Dedifferentiated amniotic fluid mesenchymal stem cell (primary cell): ENCODE measurements at regions not wholly inside any gene's neighbourhood (a gene's known extent, or its start where the extent isn't known, plus 50 kb on each side); places are given as distances from the start of the nearest gene placed in this dataset.
A peak's percentile ranks its signal among the peaks of the same experiment; 100 is the strongest.
"Not testable (repeated sequence)": the region's sequence is repeated elsewhere in the genome, so short reads cannot be mapped to it uniquely, and the experiment has no call there.

Experiments used
- DNase-seq: peaks from one replicate; pipeline ENCODE4 v3.0.0-alpha.2; 2016; ENCODE audit errors: extremely low spot score

DNA sequence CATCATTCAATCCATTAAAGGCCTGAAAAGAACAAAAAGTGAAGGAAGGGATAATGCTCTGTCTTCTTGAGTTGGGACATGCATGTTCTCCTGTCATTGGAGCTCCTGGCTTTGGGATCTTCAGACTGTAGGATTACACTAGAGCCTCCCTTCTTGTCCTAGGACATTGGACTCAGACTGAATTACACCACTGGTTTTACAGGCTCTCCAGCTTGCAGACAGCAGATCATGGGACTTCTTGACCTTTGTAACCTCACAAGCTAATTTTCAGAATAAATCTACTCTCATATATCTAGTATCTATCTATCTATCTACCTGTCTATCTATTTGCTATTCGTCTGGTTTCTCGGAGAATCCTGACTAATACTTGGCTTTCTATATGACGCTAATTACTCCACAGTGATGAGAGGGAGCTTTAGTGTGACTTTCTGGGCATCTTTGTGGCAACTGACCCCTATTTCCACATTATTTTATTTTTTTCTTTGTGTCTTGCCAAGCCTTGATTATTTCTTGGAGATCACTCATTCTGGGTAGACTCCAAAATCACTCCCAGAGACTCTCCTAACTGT is 151.9 kb upstream of the ZNF184 start:
- no peak for DNase-seq

GRCh38 chr6:27623103-27623502 is 150.2 kb upstream of the ZNF184 start:
- no peak for DNase-seq

DNA sequence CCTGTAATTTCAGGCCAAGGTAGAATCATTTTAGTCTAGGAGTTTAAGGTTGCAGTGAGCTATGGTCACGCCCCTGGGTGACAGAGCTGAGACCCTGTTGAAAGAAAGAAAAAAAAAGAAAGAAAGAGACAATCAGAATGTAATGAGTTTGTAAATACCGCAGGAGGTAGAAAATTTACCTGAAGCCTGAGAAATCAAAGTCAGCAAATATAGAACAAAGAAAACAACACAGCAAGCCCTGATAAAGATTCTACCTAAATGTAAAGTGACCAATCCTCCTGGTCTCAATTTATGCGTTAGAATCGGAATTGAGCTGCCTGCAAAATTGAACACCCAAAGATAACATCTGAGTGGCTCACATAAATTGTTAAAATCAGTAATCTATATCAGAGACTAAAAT is 146.5 kb upstream of the ZNF184 start:
- DNase-seq: no peak

DNA sequence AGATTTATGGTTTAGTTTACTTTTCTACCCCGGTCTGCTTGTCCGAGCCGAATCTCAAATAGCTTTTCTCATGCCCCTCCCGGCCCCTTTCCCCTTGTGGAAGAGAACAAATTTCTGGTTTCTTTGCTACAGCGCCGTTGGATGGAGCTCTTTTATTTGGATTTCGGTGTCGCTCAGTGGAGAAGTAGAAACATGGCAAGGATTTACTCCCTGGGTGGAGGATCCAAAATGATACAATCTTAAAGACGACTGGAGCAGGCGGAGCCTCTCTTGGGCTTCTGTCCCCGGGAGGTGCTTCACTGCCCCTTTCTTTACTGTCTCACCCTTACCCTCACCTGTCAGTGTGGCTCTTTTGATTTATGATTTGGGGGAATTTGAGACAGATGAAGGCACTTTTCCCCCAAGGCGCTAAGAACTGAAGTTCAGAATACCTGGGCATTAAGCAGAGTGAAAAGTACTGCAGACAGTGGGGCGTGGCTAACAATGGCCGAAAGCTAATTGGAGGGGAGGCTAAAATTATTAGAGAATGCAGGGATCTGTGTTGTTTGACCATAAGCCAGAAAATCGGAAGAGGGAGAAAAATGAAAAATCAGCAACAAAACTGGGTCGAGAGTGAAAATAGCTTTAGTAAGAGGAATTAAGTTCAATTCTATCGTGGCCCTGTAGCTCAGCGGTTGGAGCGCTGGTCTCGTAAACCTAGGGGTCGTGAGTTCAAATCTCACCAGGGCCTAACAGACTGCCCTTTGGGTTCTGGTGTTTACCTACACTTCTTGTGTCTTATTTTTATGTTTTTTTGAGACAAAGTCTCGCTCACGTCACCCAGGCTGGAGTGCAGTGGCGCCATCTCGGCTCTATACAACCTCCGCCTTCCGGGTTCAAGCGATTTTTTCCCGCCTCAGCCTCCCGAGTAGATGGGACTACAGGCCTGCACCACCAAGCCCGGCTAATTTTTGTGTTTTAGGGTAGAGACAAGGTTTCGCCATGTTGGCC is 145.1 kb upstream of the ZNF184 start:
- peak; percentile 58 for DNase-seq

GRCh38 chr6:27617046-27617687 is 144.3 kb upstream of the ZNF184 start:
- peak; percentile 21 for DNase-seq

GRCh38 chr6:27616328-27617045 is 143.6 kb upstream of the ZNF184 start:
- no peak for DNase-seq

- DNase-seq: no peak
These were observed 138.5 kb upstream of the ZNF184 start for GRCh38 chr6:27611451-27611850.

DNA sequence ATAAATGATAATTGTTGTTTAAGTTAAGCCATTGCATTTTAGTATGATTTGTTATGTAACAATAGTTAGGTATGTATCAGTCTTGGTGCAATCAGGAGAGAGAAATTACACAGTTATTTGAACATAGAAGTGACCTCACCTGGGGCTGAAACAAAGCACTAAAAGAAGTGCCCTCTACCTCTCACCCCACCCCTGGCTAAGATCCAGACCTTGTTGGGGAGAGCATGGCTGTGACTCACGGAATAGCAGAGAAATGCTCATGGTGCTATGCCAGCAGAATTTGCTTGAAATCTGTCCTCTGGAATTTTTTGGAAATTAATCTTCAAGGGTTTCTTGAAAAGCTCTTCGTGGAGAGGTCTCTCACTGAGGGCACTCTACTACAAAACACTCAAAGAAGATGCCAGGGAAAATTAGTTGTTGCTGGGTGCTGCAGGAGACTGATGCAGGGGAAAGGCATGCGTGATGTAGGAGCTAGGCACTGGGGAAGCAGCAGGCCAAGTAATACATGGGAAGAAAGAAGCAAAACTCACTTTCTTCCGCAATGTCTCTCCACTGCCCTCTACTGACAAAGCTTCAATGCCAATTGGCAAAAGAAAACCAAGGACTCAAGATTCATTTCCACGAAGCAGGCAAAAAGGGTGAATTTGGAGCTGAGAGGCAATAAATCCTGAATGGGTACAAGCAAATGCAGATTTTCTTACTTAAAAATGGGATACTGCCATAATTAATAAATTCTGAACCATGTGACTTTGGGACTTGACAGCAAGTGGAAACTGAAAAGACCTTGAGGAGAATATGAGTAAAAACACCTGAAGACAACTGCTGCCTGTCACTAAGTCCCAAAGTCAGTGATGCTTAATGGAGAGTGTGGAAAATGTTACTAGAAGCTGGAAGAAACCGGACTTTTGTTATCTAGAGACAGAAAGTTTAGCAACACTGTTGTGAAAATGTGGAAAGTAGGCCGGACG is 136.3 kb upstream of the ZNF184 start:
- DNase-seq: peak; percentile 15

DNA sequence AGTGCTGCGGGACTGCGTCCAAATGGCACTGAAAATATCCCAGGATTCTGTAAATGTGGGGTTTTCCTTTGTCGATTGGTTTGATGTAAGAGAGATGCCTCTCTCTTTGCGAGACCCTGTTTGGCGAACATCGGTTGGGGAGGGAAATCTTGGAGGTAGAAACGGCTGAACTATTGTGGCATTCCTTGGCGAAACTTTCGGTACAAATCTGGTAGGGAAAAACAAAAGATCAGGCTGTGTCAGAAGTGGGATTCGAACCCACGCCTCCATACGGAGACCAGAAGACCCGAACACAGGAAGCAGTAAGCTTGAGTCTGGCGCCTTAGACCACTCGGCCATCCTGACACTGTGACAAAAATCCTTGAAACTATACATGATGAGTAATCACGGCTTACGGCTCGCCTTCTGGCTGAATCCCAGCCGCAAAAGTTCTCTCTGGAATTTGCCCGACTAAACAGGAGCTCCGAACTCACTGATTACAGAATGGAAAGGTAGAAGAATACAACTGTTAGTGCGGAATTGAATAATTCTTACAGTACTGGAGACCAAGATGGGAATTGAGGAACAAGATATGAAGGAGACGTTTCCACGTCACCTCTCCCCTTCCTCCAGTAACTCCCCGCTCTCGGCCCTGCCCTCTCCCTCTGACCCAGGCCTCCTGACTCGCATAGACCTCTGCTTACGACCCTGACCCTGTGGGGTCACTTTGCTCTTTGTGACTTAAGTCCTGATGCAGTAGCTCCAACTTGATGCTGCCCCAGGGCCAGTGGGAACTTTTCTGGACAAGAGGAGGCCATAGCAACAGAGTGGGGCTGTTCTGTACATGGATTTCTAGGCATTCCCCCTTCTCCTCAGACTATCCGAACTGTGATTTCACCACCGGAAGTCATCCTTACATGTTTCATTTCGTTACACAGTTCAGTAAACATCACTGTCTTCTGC is 132.8 kb upstream of the ZNF184 start:
- DNase-seq: peak; percentile 40

DNA sequence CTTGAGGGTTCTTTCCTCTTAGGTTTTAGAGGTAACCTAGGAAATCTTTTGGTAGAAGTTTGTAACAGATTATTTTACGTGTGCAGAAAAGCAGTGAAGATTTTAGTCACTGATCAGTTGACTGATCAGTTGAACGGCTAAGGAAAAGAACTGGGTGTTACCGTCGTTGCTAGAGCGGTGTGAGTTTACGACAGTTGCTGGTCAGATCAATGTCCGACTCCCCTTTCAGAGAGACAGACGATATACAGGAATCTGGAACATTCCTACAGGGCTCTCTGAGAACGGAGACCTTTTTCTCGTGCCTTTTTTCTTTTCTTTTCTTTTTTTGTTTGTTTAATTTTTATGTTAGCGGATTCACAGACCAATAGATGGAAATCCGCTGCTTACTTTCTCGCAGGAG is 132.1 kb upstream of the ZNF184 start:
- no peak for DNase-seq

DNA sequence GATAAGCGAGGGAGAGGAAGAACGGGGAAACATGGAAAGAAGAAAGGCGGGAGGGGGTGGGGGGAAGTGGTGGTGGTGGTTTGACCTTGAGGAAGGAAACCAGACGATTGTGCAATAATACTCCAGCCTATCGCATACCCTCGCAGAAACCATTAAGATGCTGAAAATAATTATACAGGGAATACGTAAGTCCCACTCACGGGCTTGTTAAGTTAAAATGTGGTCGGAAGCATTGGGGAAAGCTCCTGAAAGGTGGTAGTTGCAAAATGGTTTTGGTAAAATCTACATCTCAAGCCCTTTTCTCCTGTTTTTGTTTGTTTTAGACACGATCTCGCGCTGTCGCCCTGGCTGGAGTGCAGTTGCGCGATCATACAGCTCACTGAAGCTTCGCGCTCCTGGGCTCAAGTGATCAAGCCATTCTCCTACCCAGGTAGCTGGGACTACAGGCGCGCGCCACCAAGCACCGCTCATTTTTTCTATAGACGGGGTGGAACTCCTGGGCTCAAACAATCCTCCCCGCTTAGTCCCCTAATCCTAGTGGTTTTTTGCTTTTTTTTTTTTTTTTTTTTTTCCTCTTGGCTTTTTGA is 128.9 kb upstream of the ZNF184 start:
- DNase-seq: no peak

GRCh38 chr6:27599859-27600532 is 127.1 kb upstream of the ZNF184 start:
- DNase-seq: no peak

GRCh38 chr6:27597031-27597567 is 124.2 kb upstream of the ZNF184 start:
- DNase-seq: not testable (repeated sequence)

GRCh38 chr6:27593861-27594260 is 121.0 kb upstream of the ZNF184 start:
- no peak for DNase-seq

DNA sequence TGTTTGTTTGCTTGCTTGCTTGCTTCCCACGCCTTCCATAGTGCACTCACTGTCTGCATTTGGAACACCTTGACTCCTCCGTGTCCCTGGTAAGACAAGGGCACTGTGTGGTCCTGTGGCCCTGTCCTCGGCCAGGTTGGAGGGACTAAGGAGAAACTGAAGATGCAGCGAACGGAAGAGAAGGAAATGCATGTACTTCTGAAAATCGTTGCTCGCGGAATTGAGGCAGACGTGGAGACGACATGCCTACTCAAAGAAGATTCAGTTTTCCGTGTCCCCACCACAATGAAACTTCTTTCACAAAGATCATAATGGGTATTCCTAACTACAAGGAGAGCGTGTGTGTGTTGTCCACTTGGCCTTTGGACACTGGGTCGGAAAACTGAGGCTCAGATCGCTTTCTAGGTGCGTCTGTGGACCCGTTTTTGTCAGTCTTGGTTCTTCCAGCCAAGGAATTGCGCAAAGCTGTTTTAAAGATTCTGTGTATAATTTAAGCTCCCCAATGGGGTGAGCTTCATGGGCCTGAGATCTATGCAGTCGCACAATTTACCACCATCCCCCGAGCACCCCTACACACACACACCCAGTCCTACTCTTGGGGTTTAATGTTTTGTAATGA is 120.4 kb upstream of the ZNF184 start:
- DNase-seq: no peak

DNA sequence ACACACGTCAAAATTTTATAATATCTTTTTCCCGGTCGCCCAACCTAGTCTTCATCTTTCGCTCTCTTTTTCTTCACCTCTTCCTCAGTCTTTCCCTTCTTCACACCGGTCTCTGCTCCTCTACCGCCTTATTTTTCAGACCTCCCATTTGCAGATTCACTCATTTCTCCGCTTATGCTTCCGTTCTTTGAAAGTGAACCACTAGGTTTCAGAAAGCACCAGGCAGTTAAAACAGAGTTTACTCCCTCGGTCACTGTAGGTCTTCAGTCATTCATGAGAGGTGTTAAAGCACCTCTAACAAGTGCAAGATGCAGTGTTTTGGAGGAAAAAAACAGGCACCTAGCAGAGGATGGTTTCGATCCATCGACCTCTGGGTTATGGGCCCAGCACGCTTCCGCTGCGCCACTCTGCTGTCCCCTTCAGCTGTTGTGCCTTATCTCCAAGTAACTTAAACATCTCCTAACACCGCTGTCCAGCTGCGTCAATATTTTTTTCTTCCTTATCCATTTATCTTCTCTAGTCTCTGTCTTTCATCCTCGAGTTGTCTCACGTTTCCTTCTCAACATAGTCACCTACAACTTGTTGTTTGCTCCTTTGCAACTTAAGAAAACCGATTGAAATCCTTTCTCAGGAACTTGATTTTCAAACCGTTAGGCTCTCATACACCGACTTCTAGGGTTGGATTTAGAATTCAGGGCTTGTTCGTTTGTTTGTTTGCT is 119.7 kb upstream of the ZNF184 start:
- DNase-seq: peak; percentile 58
